Liver (tissue), 8 donors: ENCODE measurements at regions not wholly inside any gene's neighbourhood (a gene's known extent, or its start where the extent isn't known, plus 50 kb on each side); places are given as distances from the start of the nearest gene placed in this dataset.

Experiments
- DNase-seq: peaks from one replicate; pipeline ENCODE4 v3.0.0-alpha.2; 2017; ENCODE audit warnings: low spot score
- H3K27ac ChIP-seq, 2 donors: one replicate each; pipeline ENCODE4 v1.7.0; 2013; ENCODE audit warnings: inconsistent platforms in 2 of 2, low read length in 2 of 2, control low read depth in 1 of 2, low read depth in 1 of 2, mild to moderate bottlenecking in 1 of 2
- H3K27me3 ChIP-seq, 4 donors: one replicate each; pipeline versions ENCODE4 v1.6.1 to v1.7.0; 2013; ENCODE audit warnings: low read length in 3 of 4, inconsistent platforms in 1 of 4, mild to moderate bottlenecking in 1 of 4, moderate library complexity in 1 of 4; ENCODE audit not compliant: control insufficient read depth in 4 of 4, insufficient read depth in 4 of 4
- H3K36me3 ChIP-seq, 4 donors: one replicate each; pipeline versions ENCODE4 v1.6.1 to v1.7.0; 2013; ENCODE audit warnings: low read length in 3 of 4, mild to moderate bottlenecking in 3 of 4, low read depth in 1 of 4, moderate library complexity in 1 of 4; ENCODE audit not compliant: control insufficient read depth in 4 of 4, insufficient read depth in 3 of 4
- H3K4me1 ChIP-seq, 4 donors: one replicate each; pipeline versions ENCODE4 v1.6.1 to v1.7.0; 2013; ENCODE audit warnings: low read length in 3 of 4, mild to moderate bottlenecking in 3 of 4, moderate library complexity in 1 of 4; ENCODE audit not compliant: control insufficient read depth in 4 of 4, insufficient read depth in 4 of 4
- H3K4me3 ChIP-seq, 3 donors: one replicate each; pipeline versions ENCODE4 v1.6.1 to v1.7.0; 2013; ENCODE audit warnings: low read length in 3 of 3, control low read depth in 1 of 3, low read depth in 1 of 3, mild to moderate bottlenecking in 1 of 3
- H3K9ac ChIP-seq, 2 donors: one replicate each; pipeline ENCODE4 v1.7.0; 2013; ENCODE audit warnings: low read length in 2 of 2, mild to moderate bottlenecking in 2 of 2, moderate library complexity in 2 of 2, control low read depth in 1 of 2, low read depth in 1 of 2
- H3K9me3 ChIP-seq, 4 donors: one replicate each; pipeline versions ENCODE4 v1.6.1 to v1.7.0; 2013; ENCODE audit warnings: low read length in 3 of 4; ENCODE audit not compliant: control insufficient read depth in 4 of 4
- EGR1 ChIP-seq, 2 donors: IDR thresholded peaks; 2 replicates each; pipeline ENCODE4 v1.6.1; 2016 to 2018; ENCODE audit warnings: antibody characterized with exemption in 2 of 2, low read depth in 2 of 2
- FOXA2 ChIP-seq: IDR thresholded peaks from 2 replicates; pipeline ENCODE4 v1.6.1; 2016; ENCODE audit warnings: antibody characterized with exemption
- GABPA ChIP-seq, 2 donors: IDR thresholded peaks in 1 of 2; conservative IDR thresholded peaks in 1 of 2; 2 replicates each; pipeline ENCODE4 v1.6.1; 2016; ENCODE audit warnings: antibody characterized with exemption in 2 of 2, mild to moderate bottlenecking in 1 of 2, moderate library complexity in 1 of 2
- HNF4A ChIP-seq, 2 donors: conservative IDR thresholded peaks; 2 replicates each; pipeline ENCODE4 v1.6.1; 2016; ENCODE audit warnings: antibody characterized with exemption in 2 of 2, mild to moderate bottlenecking in 2 of 2
- HNF4G ChIP-seq: IDR thresholded peaks from 2 replicates; pipeline ENCODE4 v1.6.1; 2016; ENCODE audit warnings: antibody characterized with exemption
- JUND ChIP-seq, 2 donors: IDR thresholded peaks; 2 replicates each; pipeline ENCODE4 v1.6.1; 2016; ENCODE audit warnings: antibody characterized with exemption in 2 of 2
- MAX ChIP-seq: IDR thresholded peaks from 2 replicates; pipeline ENCODE4 v1.6.1; 2016; ENCODE audit warnings: antibody characterized with exemption
- RAD21 ChIP-seq, 2 donors: IDR thresholded peaks; 2 replicates each; pipeline ENCODE4 v1.6.1; 2016; ENCODE audit warnings: antibody characterized with exemption in 2 of 2, mild to moderate bottlenecking in 2 of 2
- REST ChIP-seq: IDR thresholded peaks from 2 replicates; pipeline ENCODE4 v1.6.1; 2016; ENCODE audit warnings: antibody characterized with exemption, mild to moderate bottlenecking
- RXRA ChIP-seq, 2 donors: IDR thresholded peaks; 2 replicates each; pipeline ENCODE4 v1.6.1; 2017 to 2018; ENCODE audit warnings: antibody characterized with exemption in 2 of 2, mild to moderate bottlenecking in 1 of 2
- SP1 ChIP-seq: IDR thresholded peaks from 2 replicates; pipeline ENCODE4 v1.6.1; 2018; ENCODE audit warnings: antibody characterized with exemption, mild to moderate bottlenecking
- TAF1 ChIP-seq: conservative IDR thresholded peaks from 2 replicates; pipeline ENCODE4 v1.6.1; 2016; ENCODE audit warnings: antibody characterized with exemption, mild to moderate bottlenecking
- YY1 ChIP-seq: IDR thresholded peaks from 2 replicates; pipeline ENCODE4 v1.6.1; 2016; ENCODE audit warnings: antibody characterized with exemption, mild to moderate bottlenecking
- WGBS: extraction: QIAGEN DNeasy Blood & Tissue Kit; methylation state at CpG from one replicate; pipeline ENCODE4 v1.1.7; 2013; 5-methylcytosine and 5-hydroxymethylcytosine counted together
- TF ChIP-seq, protein P1 (sequence below): IDR thresholded peaks from 2 replicates; pipeline ENCODE4 v1.6.1; 2016; ENCODE audit warnings: antibody characterized with exemption
- TF ChIP-seq, protein P2 (sequence below): fragments of 150-350 bp; IDR thresholded peaks from 2 replicates; pipeline ENCODE4 v1.5.1; 2017; ENCODE audit warnings: improper control_type of control experiment, low read depth, low read length; ENCODE audit not compliant: missing input control
- TF ChIP-seq, protein P3 (sequence below): IDR thresholded peaks from 2 replicates; pipeline ENCODE4 v1.6.1; 2016; ENCODE audit warnings: antibody characterized with exemption
- donor health status: healthy.
- donor health status: healthy.
- donor health status: healthy.
- donor health status: healthy.
- donor health status: healthy.

- H3K36me3 ChIP-seq: no peaks in the 10 kb centered on the region
- 49% methylated on average over 2 of the region's 2 CpGs for WGBS
- TF ChIP-seq JUND (IDR thresholded peaks at IDR 0.05) (no peak), TAF1 (no peak), REST (no peak), HNF4G (no peak), SP1 (no peak), YY1 (no peak), EGR1 (IDR thresholded peaks at IDR 0.05; ENCODE audit: low read depth in 2 of 2) (no peak), FOXA2 (no peak), GABPA (IDR thresholded peaks at IDR 0.05 in 1 of 2, conservative IDR thresholded peaks at IDR 0.05 in 1 of 2) (no peak), MAX (no peak), HNF4A (conservative IDR thresholded peaks at IDR 0.05) (no peak), RXRA (IDR thresholded peaks at IDR 0.05) (no peak), RAD21 (IDR thresholded peaks at IDR 0.05) (no peak)
- TF ChIP-seq, protein P1, sequence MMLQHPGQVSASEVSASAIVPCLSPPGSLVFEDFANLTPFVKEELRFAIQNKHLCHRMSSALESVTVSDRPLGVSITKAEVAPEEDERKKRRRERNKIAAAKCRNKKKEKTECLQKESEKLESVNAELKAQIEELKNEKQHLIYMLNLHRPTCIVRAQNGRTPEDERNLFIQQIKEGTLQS: no peak
- TF ChIP-seq, protein P2, sequence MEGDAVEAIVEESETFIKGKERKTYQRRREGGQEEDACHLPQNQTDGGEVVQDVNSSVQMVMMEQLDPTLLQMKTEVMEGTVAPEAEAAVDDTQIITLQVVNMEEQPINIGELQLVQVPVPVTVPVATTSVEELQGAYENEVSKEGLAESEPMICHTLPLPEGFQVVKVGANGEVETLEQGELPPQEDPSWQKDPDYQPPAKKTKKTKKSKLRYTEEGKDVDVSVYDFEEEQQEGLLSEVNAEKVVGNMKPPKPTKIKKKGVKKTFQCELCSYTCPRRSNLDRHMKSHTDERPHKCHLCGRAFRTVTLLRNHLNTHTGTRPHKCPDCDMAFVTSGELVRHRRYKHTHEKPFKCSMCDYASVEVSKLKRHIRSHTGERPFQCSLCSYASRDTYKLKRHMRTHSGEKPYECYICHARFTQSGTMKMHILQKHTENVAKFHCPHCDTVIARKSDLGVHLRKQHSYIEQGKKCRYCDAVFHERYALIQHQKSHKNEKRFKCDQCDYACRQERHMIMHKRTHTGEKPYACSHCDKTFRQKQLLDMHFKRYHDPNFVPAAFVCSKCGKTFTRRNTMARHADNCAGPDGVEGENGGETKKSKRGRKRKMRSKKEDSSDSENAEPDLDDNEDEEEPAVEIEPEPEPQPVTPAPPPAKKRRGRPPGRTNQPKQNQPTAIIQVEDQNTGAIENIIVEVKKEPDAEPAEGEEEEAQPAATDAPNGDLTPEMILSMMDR: no peak
- H3K27ac ChIP-seq: no peak overlapping the region
- DNase-seq: no peak
- no peaks in the 10 kb centered on the region for H3K9me3 ChIP-seq
- H3K27me3 ChIP-seq: no peaks in the 10 kb centered on the region
- H3K4me1 ChIP-seq: no peaks in the 10 kb centered on the region
- no peak overlapping the region for H3K4me3 ChIP-seq
- no peak overlapping the region for H3K9ac ChIP-seq
Measured at GRCh38 chr4:19304028-19304427, 947.7 kb upstream of the SLIT2 start.

DNA sequence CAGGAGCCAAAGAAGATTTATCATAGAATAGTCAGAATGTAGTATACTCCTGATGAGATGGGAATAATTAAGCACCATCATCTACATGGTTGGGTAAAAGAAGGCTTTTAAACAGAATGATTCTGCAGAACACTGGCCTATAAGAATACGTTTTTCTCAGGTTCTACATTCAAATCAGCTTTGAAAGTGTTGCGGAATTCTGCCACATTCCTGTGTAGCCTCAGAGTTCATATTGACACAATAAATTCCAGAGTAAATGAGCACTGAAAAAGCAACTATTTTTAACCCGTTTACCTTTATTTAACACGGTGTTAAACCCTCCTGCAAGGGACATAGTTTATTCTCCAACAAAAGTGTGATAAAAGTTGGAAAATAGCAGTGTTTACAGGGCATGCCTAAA, 950.2 kb upstream of the SLIT2 start:
- 21% methylated on average over 4 of the region's 4 CpGs for WGBS
- no peak overlapping the region for H3K4me3 ChIP-seq
- H3K27ac ChIP-seq: no peak overlapping the region
- H3K4me1 ChIP-seq: no peaks in the 10 kb centered on the region
- H3K9ac ChIP-seq: no peak overlapping the region
- no peaks in the 10 kb centered on the region for H3K9me3 ChIP-seq
- DNase-seq: no peak
- no peaks in the 10 kb centered on the region for H3K36me3 ChIP-seq
- TF ChIP-seq FOXA2 (no peak), RAD21 (IDR thresholded peaks at IDR 0.05) (no peak), RXRA (IDR thresholded peaks at IDR 0.05) (no peak), SP1 (no peak), REST (no peak)
- TF ChIP-seq, protein P1: no peak
- TF ChIP-seq, protein P3, sequence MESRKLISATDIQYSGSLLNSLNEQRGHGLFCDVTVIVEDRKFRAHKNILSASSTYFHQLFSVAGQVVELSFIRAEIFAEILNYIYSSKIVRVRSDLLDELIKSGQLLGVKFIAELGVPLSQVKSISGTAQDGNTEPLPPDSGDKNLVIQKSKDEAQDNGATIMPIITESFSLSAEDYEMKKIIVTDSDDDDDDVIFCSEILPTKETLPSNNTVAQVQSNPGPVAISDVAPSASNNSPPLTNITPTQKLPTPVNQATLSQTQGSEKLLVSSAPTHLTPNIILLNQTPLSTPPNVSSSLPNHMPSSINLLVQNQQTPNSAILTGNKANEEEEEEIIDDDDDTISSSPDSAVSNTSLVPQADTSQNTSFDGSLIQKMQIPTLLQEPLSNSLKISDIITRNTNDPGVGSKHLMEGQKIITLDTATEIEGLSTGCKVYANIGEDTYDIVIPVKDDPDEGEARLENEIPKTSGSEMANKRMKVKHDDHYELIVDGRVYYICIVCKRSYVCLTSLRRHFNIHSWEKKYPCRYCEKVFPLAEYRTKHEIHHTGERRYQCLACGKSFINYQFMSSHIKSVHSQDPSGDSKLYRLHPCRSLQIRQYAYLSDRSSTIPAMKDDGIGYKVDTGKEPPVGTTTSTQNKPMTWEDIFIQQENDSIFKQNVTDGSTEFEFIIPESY: no peak
- H3K27me3 ChIP-seq: no peaks in the 10 kb centered on the region
